ENCODE measurements at regions not wholly inside any gene's neighbourhood (a gene's known extent, or its start where the extent isn't known, plus 50 kb on each side); places are given as distances from the start of the nearest gene placed in this dataset.

- CTCF ChIA-PET = no interaction called here
These were observed 75.6 kb upstream of the RTL1 start for GRCh38 chr14:100979079-100979478.

GRCh38 chr14:100979780-100980179 is 76.3 kb upstream of the RTL1 start:
- H3K4me2 ChIP-seq (ENCODE audit: insufficient read depth, low read length) = no peak overlapping the region
- H3K4me1 ChIP-seq (ENCODE audit: control insufficient read depth, extremely low read depth, insufficient read depth, low read length) = peaks cover 4% of the 10 kb centered on the region
- no peaks in the 10 kb centered on the region for H4K20me1 ChIP-seq (replicated peaks; ENCODE audit: control insufficient read depth, extremely low read depth, insufficient read depth, low read length)
- no peaks in the 10 kb centered on the region for H3K9me1 ChIP-seq (replicated peaks; ENCODE audit: control insufficient read depth, extremely low read depth, insufficient read depth, low read length)
- DNase-seq (ENCODE audit: low read depth, low spot score) = peak; percentile 34
- FAIRE-seq = no peak
- TF ChIP-seq FOS (IDR thresholded peaks at IDR 0.05; ENCODE audit: borderline replicate concordance, insufficient read depth, low read length) (peak; percentile 65), GATA2 (IDR thresholded peaks at IDR 0.05; ENCODE audit: insufficient read depth, insufficient read length, low read depth, low read length) (no peak), JUN (IDR thresholded peaks at IDR 0.05; ENCODE audit: borderline replicate concordance, insufficient read depth, insufficient read length, low read depth) (peak; percentile 66)
- no peak overlapping the region for H2AFZ ChIP-seq (ENCODE audit: low read depth, low read length)
- peaks cover 0 to 2% of the 10 kb centered on the region in 2 experiments for H3K36me3 ChIP-seq (ENCODE audit: control insufficient read depth in 2 of 2, extremely low read depth in 1 of 2, insufficient read depth in 2 of 2, low read length in 2 of 2)
- ChIA-PET CTCF (no interaction called here), POLR2A (no interaction called here)
- dilution Hi-C loops (cut with MboI; ENCODE audit: extremely low pct_ligation_motif_present, low sequenced_read_pairs) (no loop called here), intact Hi-C loops (cut with micrococcal nuclease) (no loop called here)
- H3K9me3 ChIP-seq (replicated peaks; ENCODE audit: control insufficient read depth, insufficient read depth, low read length) = no peaks in the 10 kb centered on the region
- H3K27ac ChIP-seq (ENCODE audit: insufficient read depth, low read depth, low read length) = no peak overlapping the region
- no peaks in the 10 kb centered on the region for H3K27me3 ChIP-seq (ENCODE audit: control insufficient read depth in 2 of 2, insufficient read depth in 2 of 2, low read length in 2 of 2)
- no TSS peak for BruUV-seq (replicated peaks)
- H3K79me2 ChIP-seq (ENCODE audit: control insufficient read depth, insufficient read depth, low read length) = no peaks in the 10 kb centered on the region
- no peak overlapping the region for H3K9ac ChIP-seq (replicated peaks; ENCODE audit: extremely low read depth, insufficient read depth, low read length)
- no peak overlapping the region for H3K4me3 ChIP-seq (replicated peaks in 1 of 3; ENCODE audit: insufficient read depth in 1 of 3, low read depth in 1 of 3, low read length in 3 of 3)

More at GRCh38 chr14:100979079-100979478, 75.6 kb upstream of the RTL1 start:
- H3K36me3 ChIP-seq (ENCODE audit: control insufficient read depth in 2 of 2, extremely low read depth in 1 of 2, insufficient read depth in 2 of 2, low read length in 2 of 2) = peaks cover 0 to 2% of the 10 kb centered on the region in 2 experiments
- no peak for TF ChIP-seq JUN (IDR thresholded peaks at IDR 0.05; ENCODE audit: borderline replicate concordance, insufficient read depth, insufficient read length, low read depth)
- no peak for TF ChIP-seq CTCF (IDR thresholded peaks at IDR 0.05; ENCODE audit: extremely low read depth in 1 of 2, insufficient read depth in 1 of 2, low read depth in 1 of 2, low read length in 2 of 2)
- no peak for TF ChIP-seq POLR2AphosphoS5 (IDR thresholded peaks at IDR 0.05; ENCODE audit: insufficient read depth, low read depth, low read length)
- TF ChIP-seq GATA2 (IDR thresholded peaks at IDR 0.05; ENCODE audit: insufficient read depth, insufficient read length, low read depth, low read length) = no peak
- no peaks in the 10 kb centered on the region for H3K9me3 ChIP-seq (replicated peaks; ENCODE audit: control insufficient read depth, insufficient read depth, low read length)
- H3K27me3 ChIP-seq (ENCODE audit: control insufficient read depth in 2 of 2, insufficient read depth in 2 of 2, low read length in 2 of 2) = no peaks in the 10 kb centered on the region
- BruUV-seq (replicated peaks) = no TSS peak
- no peaks in the 10 kb centered on the region for H3K9me1 ChIP-seq (replicated peaks; ENCODE audit: control insufficient read depth, extremely low read depth, insufficient read depth, low read length)
- no peak overlapping the region for H3K27ac ChIP-seq (ENCODE audit: insufficient read depth, low read depth, low read length)
- DNase-seq (ENCODE audit: low read depth, low spot score) (no peak), FAIRE-seq (no peak)
- H3K4me3 ChIP-seq (replicated peaks in 1 of 3; ENCODE audit: insufficient read depth in 1 of 3, low read depth in 1 of 3, low read length in 3 of 3) = no peak overlapping the region
- dilution Hi-C loops (cut with MboI; ENCODE audit: extremely low pct_ligation_motif_present, low sequenced_read_pairs) (no loop called here), intact Hi-C loops (cut with micrococcal nuclease) (no loop called here)
- no peaks in the 10 kb centered on the region for H4K20me1 ChIP-seq (replicated peaks; ENCODE audit: control insufficient read depth, extremely low read depth, insufficient read depth, low read length)
- no peak overlapping the region for H3K4me2 ChIP-seq (ENCODE audit: insufficient read depth, low read length)
- POLR2A ChIA-PET = no interaction called here
- no peaks in the 10 kb centered on the region for H3K79me2 ChIP-seq (ENCODE audit: control insufficient read depth, insufficient read depth, low read length)
- no peak overlapping the region for H2AFZ ChIP-seq (ENCODE audit: low read depth, low read length)
- no peak overlapping the region for H3K9ac ChIP-seq (replicated peaks; ENCODE audit: extremely low read depth, insufficient read depth, low read length)
- peaks cover 4% of the 10 kb centered on the region for H3K4me1 ChIP-seq (ENCODE audit: control insufficient read depth, extremely low read depth, insufficient read depth, low read length)

Data from endothelial cell of umbilical vein (primary cell).